ENCODE measurements at regions not wholly inside any gene's neighbourhood (a gene's known extent, or its start where the extent isn't known, plus 50 kb on each side); places are given as distances from the start of the nearest gene placed in this dataset.

GRCh38 chr10:109701633-109702215 is 221.6 kb downstream of the XPNPEP1 start:
- TF ChIP-seq EZH2phosphoT487 (IDR thresholded peaks at IDR 0.05; ENCODE audit: borderline replicate concordance) = no peak
- TF ChIP-seq CTCF (conservative IDR thresholded peaks at IDR 0.05; ENCODE audit: low read length) = no peak
- no peaks in the 10 kb centered on the region for H3K79me2 ChIP-seq (ENCODE audit: insufficient read depth, low read length)
- H3K4me3 ChIP-seq (ENCODE audit: low read length, poor library complexity, severe bottlenecking) = no peak overlapping the region
- no peaks in the 10 kb centered on the region for H4K20me1 ChIP-seq (ENCODE audit: insufficient read depth, low read length, poor library complexity, severe bottlenecking)
- no peaks in the 10 kb centered on the region for H3F3A ChIP-seq (ENCODE audit: low read depth)
- no peaks in the 10 kb centered on the region for H3K36me3 ChIP-seq (ENCODE audit: insufficient read depth, low read length)
- H3K9ac ChIP-seq (ENCODE audit: low read depth, low read length, poor library complexity, severe bottlenecking) = no peak overlapping the region
- H2AFZ ChIP-seq (ENCODE audit: low read length) = no peak overlapping the region
- H3K4me1 ChIP-seq (ENCODE audit: insufficient read depth, low read length, poor library complexity, severe bottlenecking) = no peaks in the 10 kb centered on the region
- no peaks in the 10 kb centered on the region for H3K9me3 ChIP-seq (ENCODE audit: insufficient read depth, low read depth, low read length)
- H3K9me2 ChIP-seq (replicated peaks; ENCODE audit: low read depth, low read length) = no peaks in the 10 kb centered on the region
- no peaks in the 10 kb centered on the region for H3K27me3 ChIP-seq (ENCODE audit: insufficient read depth, low read length, poor library complexity, severe bottlenecking)
- H3K4me2 ChIP-seq (ENCODE audit: low read depth, low read length, poor library complexity, severe bottlenecking) = no peak overlapping the region

GRCh38 chr10:109698882-109699664 is 224.2 kb downstream of the XPNPEP1 start:
- no peaks in the 10 kb centered on the region for H4K20me1 ChIP-seq (ENCODE audit: insufficient read depth, low read length, poor library complexity, severe bottlenecking)
- no peak overlapping the region for H3K4me2 ChIP-seq (ENCODE audit: low read depth, low read length, poor library complexity, severe bottlenecking)
- no peaks in the 10 kb centered on the region for H3K27me3 ChIP-seq (ENCODE audit: insufficient read depth, low read length, poor library complexity, severe bottlenecking)
- no peaks in the 10 kb centered on the region for H3K79me2 ChIP-seq (ENCODE audit: insufficient read depth, low read length)
- no peaks in the 10 kb centered on the region for H3K9me2 ChIP-seq (replicated peaks; ENCODE audit: low read depth, low read length)
- H3K36me3 ChIP-seq (ENCODE audit: insufficient read depth, low read length) = no peaks in the 10 kb centered on the region
- no peak overlapping the region for H3K9ac ChIP-seq (ENCODE audit: low read depth, low read length, poor library complexity, severe bottlenecking)
- H3F3A ChIP-seq (ENCODE audit: low read depth) = no peaks in the 10 kb centered on the region
- TF ChIP-seq EZH2phosphoT487 (IDR thresholded peaks at IDR 0.05; ENCODE audit: borderline replicate concordance) = no peak
- TF ChIP-seq CTCF (conservative IDR thresholded peaks at IDR 0.05; ENCODE audit: low read length) = no peak
- no peak overlapping the region for H2AFZ ChIP-seq (ENCODE audit: low read length)
- no peaks in the 10 kb centered on the region for H3K4me1 ChIP-seq (ENCODE audit: insufficient read depth, low read length, poor library complexity, severe bottlenecking)
- H3K4me3 ChIP-seq (ENCODE audit: low read length, poor library complexity, severe bottlenecking) = no peak overlapping the region
- H3K9me3 ChIP-seq (ENCODE audit: insufficient read depth, low read depth, low read length) = no peaks in the 10 kb centered on the region

- Histone ChIP-seq H3K36me3 (ENCODE audit: insufficient read depth, low read length) (no peaks in the 10 kb centered on the region), H3K27me3 (ENCODE audit: insufficient read depth, low read length, poor library complexity, severe bottlenecking) (no peaks in the 10 kb centered on the region), H3K9me3 (ENCODE audit: insufficient read depth, low read depth, low read length) (no peaks in the 10 kb centered on the region), H3K79me2 (ENCODE audit: insufficient read depth, low read length) (no peaks in the 10 kb centered on the region), H3K9ac (ENCODE audit: low read depth, low read length, poor library complexity, severe bottlenecking) (no peak overlapping the region), H2AFZ (ENCODE audit: low read length) (no peak overlapping the region), H3K4me3 (ENCODE audit: low read length, poor library complexity, severe bottlenecking) (no peak overlapping the region), H3F3A (ENCODE audit: low read depth) (no peaks in the 10 kb centered on the region), H3K4me2 (ENCODE audit: low read depth, low read length, poor library complexity, severe bottlenecking) (no peak overlapping the region), H3K9me2 (replicated peaks; ENCODE audit: low read depth, low read length) (no peaks in the 10 kb centered on the region), H4K20me1 (ENCODE audit: insufficient read depth, low read length, poor library complexity, severe bottlenecking) (no peaks in the 10 kb centered on the region), H3K4me1 (ENCODE audit: insufficient read depth, low read length, poor library complexity, severe bottlenecking) (no peaks in the 10 kb centered on the region)
- no peak for TF ChIP-seq CTCF (conservative IDR thresholded peaks at IDR 0.05; ENCODE audit: low read length)
- TF ChIP-seq EZH2phosphoT487 (IDR thresholded peaks at IDR 0.05; ENCODE audit: borderline replicate concordance) = no peak
Measured at GRCh38 chr10:109698086-109698485, 225.2 kb downstream of the XPNPEP1 start.

Measured in Loucy (cell line).